DOHH2 (cell line): ENCODE measurements at regions not wholly inside any gene's neighbourhood (a gene's known extent, or its start where the extent isn't known, plus 50 kb on each side); places are given as distances from the start of the nearest gene placed in this dataset.

Experiments used
- CTCF ChIP-seq: fragments of 200-600 bp; sonication (generic); IDR thresholded peaks from one replicate; pipeline ENCODE4 v1.5.1; 2014; ENCODE audit warnings: antibody characterized with exemption, mild to moderate bottlenecking, low read depth, low read length; ENCODE audit not compliant: poor library complexity, severe bottlenecking
- EZH2phosphoT487 ChIP-seq: fragments of 200-600 bp; sonication (generic); IDR thresholded peaks from 2 replicates; pipeline ENCODE4 v1.6.1; 2017; ENCODE audit warnings: borderline replicate concordance, mild to moderate bottlenecking, antibody characterized with exemption, low read length, moderate library complexity, mixed read lengths

GRCh38 chr10:130790339-130790738 is 521.2 kb downstream of the TCERG1L start:
- no peak for TF ChIP-seq CTCF
- TF ChIP-seq EZH2phosphoT487, result no peak
